ENCODE measurements at regions not wholly inside any gene's neighbourhood (a gene's known extent, or its start where the extent isn't known, plus 50 kb on each side); places are given as distances from the start of the nearest gene placed in this dataset.

DNA sequence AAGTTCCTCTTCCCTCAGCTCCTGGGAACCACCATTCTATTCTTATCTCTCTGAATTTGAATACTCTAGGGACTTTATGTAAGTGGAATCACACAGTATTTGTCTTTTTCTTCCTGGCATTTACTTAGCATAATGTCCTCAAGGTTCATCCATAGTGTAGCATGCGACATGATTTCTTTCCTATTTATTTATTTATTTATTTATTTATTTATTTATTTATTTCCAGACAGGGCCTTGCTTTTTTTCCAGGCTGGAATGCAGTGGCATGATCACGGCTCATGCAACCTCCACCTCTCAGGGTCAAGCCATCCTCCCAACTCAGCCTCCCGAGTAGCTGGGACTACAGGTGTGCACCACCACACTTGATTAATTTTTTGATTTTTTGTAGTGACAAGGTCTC lies 142.1 kb downstream of the GPBP1 start:
- H3K4me3 ChIP-seq (ENCODE audit: low read length): no peak overlapping the region
- TF ChIP-seq, protein P1, sequence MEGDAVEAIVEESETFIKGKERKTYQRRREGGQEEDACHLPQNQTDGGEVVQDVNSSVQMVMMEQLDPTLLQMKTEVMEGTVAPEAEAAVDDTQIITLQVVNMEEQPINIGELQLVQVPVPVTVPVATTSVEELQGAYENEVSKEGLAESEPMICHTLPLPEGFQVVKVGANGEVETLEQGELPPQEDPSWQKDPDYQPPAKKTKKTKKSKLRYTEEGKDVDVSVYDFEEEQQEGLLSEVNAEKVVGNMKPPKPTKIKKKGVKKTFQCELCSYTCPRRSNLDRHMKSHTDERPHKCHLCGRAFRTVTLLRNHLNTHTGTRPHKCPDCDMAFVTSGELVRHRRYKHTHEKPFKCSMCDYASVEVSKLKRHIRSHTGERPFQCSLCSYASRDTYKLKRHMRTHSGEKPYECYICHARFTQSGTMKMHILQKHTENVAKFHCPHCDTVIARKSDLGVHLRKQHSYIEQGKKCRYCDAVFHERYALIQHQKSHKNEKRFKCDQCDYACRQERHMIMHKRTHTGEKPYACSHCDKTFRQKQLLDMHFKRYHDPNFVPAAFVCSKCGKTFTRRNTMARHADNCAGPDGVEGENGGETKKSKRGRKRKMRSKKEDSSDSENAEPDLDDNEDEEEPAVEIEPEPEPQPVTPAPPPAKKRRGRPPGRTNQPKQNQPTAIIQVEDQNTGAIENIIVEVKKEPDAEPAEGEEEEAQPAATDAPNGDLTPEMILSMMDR (conservative IDR thresholded peaks at IDR 0.05; ENCODE audit: low read length): no peak
- no peak for DNase-seq (ENCODE audit: low read depth)
